ENCODE measurements at regions not wholly inside any gene's neighbourhood (a gene's known extent, or its start where the extent isn't known, plus 50 kb on each side); places are given as distances from the start of the nearest gene placed in this dataset.

GRCh38 chr17:70295329-70295728 is 126.0 kb downstream of the KCNJ2 start:
- no peak for TF ChIP-seq NFIC (IDR thresholded peaks at IDR 0.05)
- TF ChIP-seq TCF12 (IDR thresholded peaks at IDR 0.05; ENCODE audit: low read depth): no peak
- TF ChIP-seq YY1 (IDR thresholded peaks at IDR 0.05; ENCODE audit: low read depth): no peak
- no peak for TF ChIP-seq REST (IDR thresholded peaks at IDR 0.05; ENCODE audit: low read depth)
- TF ChIP-seq TAF1 (IDR thresholded peaks at IDR 0.05; ENCODE audit: low read depth): no peak
- TF ChIP-seq RAD21 (IDR thresholded peaks at IDR 0.05; ENCODE audit: low read depth): no peak
- TF ChIP-seq USF1 (IDR thresholded peaks at IDR 0.05): no peak
- no peak for TF ChIP-seq MAX (IDR thresholded peaks at IDR 0.05)
- no peak for TF ChIP-seq ZBTB7A (IDR thresholded peaks at IDR 0.05; ENCODE audit: low read depth)
- TF ChIP-seq CREB1 (IDR thresholded peaks at IDR 0.05; ENCODE audit: low read depth): no peak
- no peak for TF ChIP-seq FOXM1 (IDR thresholded peaks at IDR 0.05; ENCODE audit: borderline replicate concordance, low read depth)
- TF ChIP-seq EGR1 (IDR thresholded peaks at IDR 0.05): no peak
- no peak for TF ChIP-seq EP300 (IDR thresholded peaks at IDR 0.05; ENCODE audit: borderline replicate concordance)
- no peak for TF ChIP-seq CEBPB (IDR thresholded peaks at IDR 0.05)

GRCh38 chr17:70295731-70296130 is 126.4 kb downstream of the KCNJ2 start:
- TF ChIP-seq TEAD4 (IDR thresholded peaks at IDR 0.05) (no peak), MAX (IDR thresholded peaks at IDR 0.05) (no peak), EGR1 (IDR thresholded peaks at IDR 0.05) (no peak), FOXM1 (IDR thresholded peaks at IDR 0.05; ENCODE audit: borderline replicate concordance, low read depth) (no peak), RAD21 (IDR thresholded peaks at IDR 0.05; ENCODE audit: low read depth) (no peak), CEBPB (IDR thresholded peaks at IDR 0.05) (no peak), ZBTB7A (IDR thresholded peaks at IDR 0.05; ENCODE audit: low read depth) (no peak), TAF1 (IDR thresholded peaks at IDR 0.05; ENCODE audit: low read depth) (no peak), YY1 (IDR thresholded peaks at IDR 0.05; ENCODE audit: low read depth) (no peak), NFIC (IDR thresholded peaks at IDR 0.05) (no peak), REST (IDR thresholded peaks at IDR 0.05; ENCODE audit: low read depth) (no peak), EP300 (IDR thresholded peaks at IDR 0.05; ENCODE audit: borderline replicate concordance) (no peak), CREB1 (IDR thresholded peaks at IDR 0.05; ENCODE audit: low read depth) (no peak), USF1 (IDR thresholded peaks at IDR 0.05) (no peak), TCF12 (IDR thresholded peaks at IDR 0.05; ENCODE audit: low read depth) (no peak)

- no peak for TF ChIP-seq REST (IDR thresholded peaks at IDR 0.05; ENCODE audit: low read depth)
- TF ChIP-seq USF1 (IDR thresholded peaks at IDR 0.05): no peak
- TF ChIP-seq TEAD4 (IDR thresholded peaks at IDR 0.05): no peak
- TF ChIP-seq TAF1 (IDR thresholded peaks at IDR 0.05; ENCODE audit: low read depth): no peak
- no peak for TF ChIP-seq RAD21 (IDR thresholded peaks at IDR 0.05; ENCODE audit: low read depth)
- no peak for TF ChIP-seq CREB1 (IDR thresholded peaks at IDR 0.05; ENCODE audit: low read depth)
- no peak for TF ChIP-seq EGR1 (IDR thresholded peaks at IDR 0.05)
- no peak for TF ChIP-seq MAX (IDR thresholded peaks at IDR 0.05)
- TF ChIP-seq FOXM1 (IDR thresholded peaks at IDR 0.05; ENCODE audit: borderline replicate concordance, low read depth): no peak
- no peak for TF ChIP-seq NFIC (IDR thresholded peaks at IDR 0.05)
- TF ChIP-seq CEBPB (IDR thresholded peaks at IDR 0.05): no peak
- no peak for TF ChIP-seq EP300 (IDR thresholded peaks at IDR 0.05; ENCODE audit: borderline replicate concordance)
- TF ChIP-seq ZBTB7A (IDR thresholded peaks at IDR 0.05; ENCODE audit: low read depth): no peak
- TF ChIP-seq YY1 (IDR thresholded peaks at IDR 0.05; ENCODE audit: low read depth): no peak
- no peak for TF ChIP-seq TCF12 (IDR thresholded peaks at IDR 0.05; ENCODE audit: low read depth)
These were observed 127.1 kb downstream of the KCNJ2 start for GRCh38 chr17:70296456-70296855.
